H9 (cell line): ENCODE measurements at regions not wholly inside any gene's neighbourhood (a gene's known extent, or its start where the extent isn't known, plus 50 kb on each side); places are given as distances from the start of the nearest gene placed in this dataset.

ENCODE experiments used
- DNase-seq: peaks from one replicate; pipeline ENCODE4 v3.0.0-alpha.2; 2017
- H2AFZ ChIP-seq: one replicate; pipeline ENCODE4 v1.6.1; 2013; ENCODE audit warnings: mild to moderate bottlenecking, low read length, control low read depth, moderate library complexity
- H2AK5ac ChIP-seq: 2 replicates; pipeline ENCODE4 v1.6.1; 2013; ENCODE audit warnings: low read length, control low read depth, mixed read lengths; ENCODE audit not compliant: insufficient read length
- H2BK120ac ChIP-seq: one replicate; pipeline ENCODE4 v1.6.1; 2013; ENCODE audit warnings: low read depth, mild to moderate bottlenecking, low read length, control low read depth, inconsistent platforms; ENCODE audit not compliant: poor library complexity, severe bottlenecking
- H2BK12ac ChIP-seq: 2 replicates; pipeline ENCODE4 v1.6.1; 2013; ENCODE audit warnings: low read length, control low read depth, mixed read lengths, low read depth; ENCODE audit not compliant: insufficient read length
- H2BK15ac ChIP-seq: 2 replicates; pipeline ENCODE4 v1.6.1; 2013; ENCODE audit warnings: low read depth, low read length, control low read depth
- H2BK20ac ChIP-seq: one replicate; pipeline ENCODE4 v1.6.1; 2013; ENCODE audit warnings: low read depth, mild to moderate bottlenecking, low read length, control low read depth, inconsistent platforms; ENCODE audit not compliant: poor library complexity, severe bottlenecking
- H2BK5ac ChIP-seq: 2 replicates; pipeline ENCODE4 v1.6.1; 2013; ENCODE audit warnings: low read length, control low read depth, mixed read lengths; ENCODE audit not compliant: insufficient read length
- H3K14ac ChIP-seq: 2 replicates; pipeline ENCODE4 v1.6.1; 2013; ENCODE audit warnings: low read length, control low read depth; ENCODE audit not compliant: insufficient read depth
- H3K18ac ChIP-seq: 2 replicates; pipeline ENCODE4 v1.6.1; 2013; ENCODE audit warnings: low read depth, mild to moderate bottlenecking, mixed read lengths, low read length, control low read depth; ENCODE audit not compliant: insufficient read length
- H3K23ac ChIP-seq: 2 replicates; pipeline ENCODE4 v1.6.1; 2013; ENCODE audit warnings: low read length, control low read depth, mixed read lengths, low read depth; ENCODE audit not compliant: insufficient read length
- H3K23me2 ChIP-seq: 2 replicates; pipeline ENCODE4 v1.6.1; 2013; ENCODE audit warnings: low read depth, mild to moderate bottlenecking, mixed read lengths, low read length, control low read depth; ENCODE audit not compliant: insufficient read length, poor library complexity, severe bottlenecking
- H3K27ac ChIP-seq: 2 replicates; pipeline ENCODE4 v1.5.1; 2013; ENCODE audit warnings: low read length, control low read depth, mixed read lengths, low read depth; ENCODE audit not compliant: insufficient read length
- H3K27me3 ChIP-seq: 2 replicates; pipeline ENCODE4 v1.6.1; 2013; ENCODE audit warnings: low read length, control low read depth, inconsistent platforms; ENCODE audit not compliant: insufficient read depth
- H3K4ac ChIP-seq: 2 replicates; pipeline ENCODE4 v1.6.1; 2013; ENCODE audit warnings: low read depth, mild to moderate bottlenecking, control low read depth, inconsistent platforms, low read length, moderate library complexity
- H3K4me1 ChIP-seq: 2 replicates; pipeline ENCODE4 v1.6.1; 2013; ENCODE audit warnings: low read length, control low read depth, inconsistent platforms; ENCODE audit not compliant: insufficient read depth
- H3K4me2 ChIP-seq: 2 replicates; pipeline ENCODE4 v1.6.1; 2013; ENCODE audit warnings: low read length, control low read depth, mixed read lengths; ENCODE audit not compliant: insufficient read length, insufficient read depth
- H3K56ac ChIP-seq: 2 replicates; pipeline ENCODE4 v1.6.1; 2013; ENCODE audit warnings: low read depth, mild to moderate bottlenecking, mixed read lengths, low read length, control low read depth; ENCODE audit not compliant: insufficient read length
- H3K79me1 ChIP-seq: 2 replicates; pipeline ENCODE4 v1.6.1; 2013; ENCODE audit warnings: low read depth, mild to moderate bottlenecking, moderate library complexity, low read length, control low read depth, inconsistent platforms; ENCODE audit not compliant: insufficient read depth, poor library complexity, severe bottlenecking
- H3K79me2 ChIP-seq: 2 replicates; pipeline ENCODE4 v1.6.1; 2013; ENCODE audit warnings: low read length, control low read depth, inconsistent platforms; ENCODE audit not compliant: insufficient read depth
- H3K9ac ChIP-seq: 2 replicates; pipeline ENCODE4 v1.6.1; 2013; ENCODE audit warnings: low read length, control low read depth, mixed read lengths; ENCODE audit not compliant: insufficient read length; ENCODE audit errors: extremely low read depth
- H3K9me3 ChIP-seq: one replicate; pipeline ENCODE4 v1.6.1; 2013; ENCODE audit warnings: low read depth, low read length, inconsistent platforms; ENCODE audit not compliant: control insufficient read depth
- H3T11ph ChIP-seq: one replicate; pipeline ENCODE4 v1.6.1; 2013; ENCODE audit warnings: mild to moderate bottlenecking, low read length, control low read depth, inconsistent platforms
- H4K20me1 ChIP-seq: one replicate; pipeline ENCODE4 v1.6.1; 2013; ENCODE audit not compliant: control insufficient read depth, insufficient read length, insufficient read depth
- H4K5ac ChIP-seq: 2 replicates; pipeline ENCODE4 v1.6.1; 2013; ENCODE audit warnings: low read depth, mild to moderate bottlenecking, mixed read lengths, low read length, control low read depth; ENCODE audit not compliant: insufficient read length
- H4K8ac ChIP-seq: replicated peaks from 2 replicates; pipeline ENCODE4 v1.6.1; 2013; ENCODE audit warnings: low read length, control low read depth, mixed read lengths, low read depth; ENCODE audit not compliant: insufficient read length
- H4K91ac ChIP-seq: 2 replicates; pipeline ENCODE4 v1.6.1; 2013; ENCODE audit warnings: low read depth, mild to moderate bottlenecking, moderate library complexity, mixed read lengths, low read length, control low read depth; ENCODE audit not compliant: insufficient read length
- H3K27ac Mint-ChIP-seq, 3 experiments: 2 replicates in 2 of 3; 3 replicates in 1 of 3; pipeline ENCODE4 v1.8.0; 2020 to 2021; ENCODE audit warnings: mixed read lengths in 3 of 3, mild to moderate bottlenecking in 1 of 3, moderate library complexity in 1 of 3
- H3K27me3 Mint-ChIP-seq: 2 replicates; pipeline ENCODE4 v1.8.0; 2021; ENCODE audit warnings: low read depth, mild to moderate bottlenecking, moderate library complexity, mixed read lengths
- H3K36me3 Mint-ChIP-seq, 3 experiments: 2 replicates in 2 of 3; 3 replicates in 1 of 3; pipeline ENCODE4 v1.8.0; 2020 to 2021; ENCODE audit warnings: low read depth in 3 of 3, mixed read lengths in 3 of 3; ENCODE audit not compliant: insufficient read depth in 1 of 3
- H3K4me1 Mint-ChIP-seq, 2 experiments: 2 replicates each; pipeline ENCODE4 v1.8.0; 2020; ENCODE audit warnings: mixed read lengths in 2 of 2
- H3K4me3 Mint-ChIP-seq, 2 experiments: 2 replicates in 1 of 2; 3 replicates in 1 of 2; pipeline ENCODE4 v1.8.0; 2020 to 2021; ENCODE audit warnings: mild to moderate bottlenecking in 2 of 2, mixed read lengths in 2 of 2, moderate library complexity in 1 of 2
- H3K9me3 Mint-ChIP-seq, 2 experiments: 2 replicates in 1 of 2; 3 replicates in 1 of 2; pipeline ENCODE4 v1.8.0; 2020; ENCODE audit warnings: mild to moderate bottlenecking in 2 of 2, mixed read lengths in 2 of 2, moderate library complexity in 1 of 2
- WGBS: extraction: QIAGEN DNeasy Blood & Tissue Kit; methylation state at CpG from one replicate; pipeline ENCODE4 v1.1.7; 2013; ENCODE audit warnings: missing lambda C conversion rate, low lambda C conversion rate, mixed read lengths; ENCODE audit not compliant: insufficient read length; ENCODE audit errors: extremely low coverage; 5-methylcytosine and 5-hydroxymethylcytosine counted together
- TF ChIP-seq, protein P1 (sequence below): fragments of 200-600 bp; sonication (generic); conservative IDR thresholded peaks from 3 replicates; pipeline ENCODE4 v1.8.0; 2021; ENCODE audit warnings: antibody characterized with exemption, mild to moderate bottlenecking

DNA sequence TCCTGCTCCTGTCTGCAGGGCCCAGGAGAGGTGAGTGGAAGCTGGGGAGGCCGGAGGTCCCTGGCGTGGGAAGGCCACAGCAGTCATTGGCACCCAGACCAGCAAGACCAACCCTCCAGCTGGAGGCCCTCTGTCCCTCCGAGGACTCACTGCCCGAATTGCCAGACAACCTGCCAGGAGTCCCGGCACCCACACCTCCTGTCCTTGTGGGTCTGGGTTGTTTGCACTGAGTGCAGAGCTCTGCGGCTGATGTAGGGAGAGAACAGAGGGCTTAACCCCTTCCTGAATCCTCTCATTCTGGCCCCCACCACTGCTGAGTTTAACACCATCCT lies 204.9 kb downstream of the KIF26A start:
- peaks cover 3% of the 10 kb centered on the region; the same call in 1 of the 2 replicates for H3K4me1 ChIP-seq
- no peak overlapping the region for H3K18ac ChIP-seq
- H2BK12ac ChIP-seq, result no peak overlapping the region
- no peak overlapping the region for H3K23ac ChIP-seq
- peaks cover 26% of the 10 kb centered on the region for H3K27me3 Mint-ChIP-seq
- peaks cover 0 to 6% (median 0%) of the 10 kb centered on the region in 3 experiments; a peak in 2 of 7 replicates for H3K36me3 Mint-ChIP-seq
- H2BK120ac ChIP-seq, result no peak overlapping the region
- H4K20me1 ChIP-seq, result peaks cover 3% of the 10 kb centered on the region
- H3K79me1 ChIP-seq, result no peaks in the 10 kb centered on the region
- no peaks in the 10 kb centered on the region for H3K23me2 ChIP-seq
- H2BK15ac ChIP-seq, result no peak overlapping the region
- no peak overlapping the region for H3K9ac ChIP-seq
- H2AFZ ChIP-seq, result no peak overlapping the region
- no peak overlapping the region for H3K56ac ChIP-seq
- H4K91ac ChIP-seq, result no peak overlapping the region
- H2BK20ac ChIP-seq, result no peak overlapping the region
- H3K4me1 Mint-ChIP-seq, result peaks cover 12 to 15% of the 10 kb centered on the region in 2 experiments
- no peaks in the 10 kb centered on the region for H3K79me2 ChIP-seq
- H4K8ac ChIP-seq, result no peak overlapping the region
- no peak overlapping the region for H3K4ac ChIP-seq
- H3K14ac ChIP-seq, result no peak overlapping the region
- H2AK5ac ChIP-seq, result no peak overlapping the region
- no peak overlapping the region for H3T11ph ChIP-seq
- TF ChIP-seq, protein P1, sequence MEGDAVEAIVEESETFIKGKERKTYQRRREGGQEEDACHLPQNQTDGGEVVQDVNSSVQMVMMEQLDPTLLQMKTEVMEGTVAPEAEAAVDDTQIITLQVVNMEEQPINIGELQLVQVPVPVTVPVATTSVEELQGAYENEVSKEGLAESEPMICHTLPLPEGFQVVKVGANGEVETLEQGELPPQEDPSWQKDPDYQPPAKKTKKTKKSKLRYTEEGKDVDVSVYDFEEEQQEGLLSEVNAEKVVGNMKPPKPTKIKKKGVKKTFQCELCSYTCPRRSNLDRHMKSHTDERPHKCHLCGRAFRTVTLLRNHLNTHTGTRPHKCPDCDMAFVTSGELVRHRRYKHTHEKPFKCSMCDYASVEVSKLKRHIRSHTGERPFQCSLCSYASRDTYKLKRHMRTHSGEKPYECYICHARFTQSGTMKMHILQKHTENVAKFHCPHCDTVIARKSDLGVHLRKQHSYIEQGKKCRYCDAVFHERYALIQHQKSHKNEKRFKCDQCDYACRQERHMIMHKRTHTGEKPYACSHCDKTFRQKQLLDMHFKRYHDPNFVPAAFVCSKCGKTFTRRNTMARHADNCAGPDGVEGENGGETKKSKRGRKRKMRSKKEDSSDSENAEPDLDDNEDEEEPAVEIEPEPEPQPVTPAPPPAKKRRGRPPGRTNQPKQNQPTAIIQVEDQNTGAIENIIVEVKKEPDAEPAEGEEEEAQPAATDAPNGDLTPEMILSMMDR, result no peak
- H3K4me2 ChIP-seq, result no peak overlapping the region
- no CpG with 5 or more reads among the region's 6 CpGs for WGBS
- no peak for DNase-seq
- H3K9me3 ChIP-seq, result no peaks in the 10 kb centered on the region
- H3K4me3 Mint-ChIP-seq, result no peak overlapping the region
- no peaks in the 10 kb centered on the region for H3K27me3 ChIP-seq
- no peak overlapping the region for H3K27ac ChIP-seq
- H3K27ac Mint-ChIP-seq, result no peak overlapping the region
- H4K5ac ChIP-seq, result no peak overlapping the region
- H2BK5ac ChIP-seq, result no peak overlapping the region
- peaks cover 12 to 14% of the 10 kb centered on the region in 2 experiments for H3K9me3 Mint-ChIP-seq
